Muscle of leg (tissue), 3 donors: ENCODE measurements at regions not wholly inside any gene's neighbourhood (a gene's known extent, or its start where the extent isn't known, plus 50 kb on each side); places are given as distances from the start of the nearest gene placed in this dataset.

ENCODE experiments used
- DNase-seq: peaks from one replicate; pipeline ENCODE4 v3.0.0; 2013
- H3K27ac ChIP-seq: one replicate; pipeline ENCODE4 v1.5.1; 2013; ENCODE audit warnings: mild to moderate bottlenecking, low read length, control low read depth
- H3K27me3 ChIP-seq: one replicate; pipeline ENCODE4 v1.6.1; 2013; ENCODE audit warnings: low read length; ENCODE audit not compliant: control insufficient read depth, insufficient read depth
- H3K36me3 ChIP-seq: one replicate; pipeline ENCODE4 v1.6.1; 2013; ENCODE audit warnings: low read length; ENCODE audit not compliant: control insufficient read depth, insufficient read depth
- H3K4me1 ChIP-seq: one replicate; pipeline ENCODE4 v1.6.1; 2013; ENCODE audit warnings: low read length; ENCODE audit not compliant: control insufficient read depth, insufficient read depth
- H3K4me3 ChIP-seq: one replicate; pipeline ENCODE4 v1.5.1; 2013; ENCODE audit warnings: low read length, control low read depth
- H3K9me3 ChIP-seq: replicated peaks from 2 replicates; pipeline ENCODE4 v1.6.1; 2013; ENCODE audit warnings: low read depth, low read length; ENCODE audit not compliant: control insufficient read depth
- WGBS: methylation state at CpG from one replicate; pipeline ENCODE4 v1.1.5; 2013; ENCODE audit warnings: missing lambda C conversion rate; ENCODE audit not compliant: insufficient coverage; 5-methylcytosine and 5-hydroxymethylcytosine counted together

GRCh38 chr10:130878131-130878530, 433.4 kb downstream of the TCERG1L start:
- Histone ChIP-seq H3K4me3 (no peak overlapping the region), H3K36me3 (no peaks in the 10 kb centered on the region), H3K4me1 (no peaks in the 10 kb centered on the region), H3K9me3 (no peaks in the 10 kb centered on the region), H3K27me3 (no peaks in the 10 kb centered on the region), H3K27ac (no peak overlapping the region)
- DNase-seq = no peak
- no CpG with 5 or more reads among the region's 1 CpG for WGBS

GRCh38 chr10:130882906-130883305, 428.6 kb downstream of the TCERG1L start:
- no peak for DNase-seq
- Histone ChIP-seq H3K4me3 (no peak overlapping the region), H3K9me3 (no peaks in the 10 kb centered on the region), H3K4me1 (no peaks in the 10 kb centered on the region), H3K27me3 (peaks cover 10% of the 10 kb centered on the region), H3K36me3 (no peaks in the 10 kb centered on the region), H3K27ac (no peak overlapping the region)
- WGBS = 40% methylated on average over 3 of the region's 3 CpGs

- H3K27me3 ChIP-seq = peaks cover 10% of the 10 kb centered on the region
These were observed 427.1 kb downstream of the TCERG1L start for GRCh38 chr10:130884456-130884855.

GRCh38 chr10:130885021-130885655, 426.4 kb downstream of the TCERG1L start:
- H3K27me3 ChIP-seq = peaks cover 10% of the 10 kb centered on the region
- DNase-seq = no peak
- 36% methylated on average over 18 of the region's 22 CpGs for WGBS

More at GRCh38 chr10:130884456-130884855, 427.1 kb downstream of the TCERG1L start:
- H3K9me3 ChIP-seq = no peaks in the 10 kb centered on the region
- H3K36me3 ChIP-seq = no peaks in the 10 kb centered on the region
- no peaks in the 10 kb centered on the region for H3K4me1 ChIP-seq
- no peak overlapping the region for H3K27ac ChIP-seq
- no peak overlapping the region for H3K4me3 ChIP-seq
- WGBS = 61% methylated on average over 12 of the region's 12 CpGs
- DNase-seq = no peak

GRCh38 chr10:130887170-130887569, 424.4 kb downstream of the TCERG1L start:
- peaks cover 10% of the 10 kb centered on the region for H3K27me3 ChIP-seq
- DNase-seq = no peak
- no peak overlapping the region for H3K27ac ChIP-seq
- H3K4me3 ChIP-seq = no peak overlapping the region
- WGBS = 27% methylated on average over 3 of the region's 7 CpGs
- no peaks in the 10 kb centered on the region for H3K9me3 ChIP-seq
- H3K4me1 ChIP-seq = no peaks in the 10 kb centered on the region
- H3K36me3 ChIP-seq = no peaks in the 10 kb centered on the region

More at GRCh38 chr10:130885021-130885655, 426.4 kb downstream of the TCERG1L start:
- Histone ChIP-seq H3K9me3 (no peaks in the 10 kb centered on the region), H3K4me3 (no peak overlapping the region), H3K36me3 (no peaks in the 10 kb centered on the region), H3K4me1 (no peaks in the 10 kb centered on the region), H3K27ac (no peak overlapping the region)

DNA sequence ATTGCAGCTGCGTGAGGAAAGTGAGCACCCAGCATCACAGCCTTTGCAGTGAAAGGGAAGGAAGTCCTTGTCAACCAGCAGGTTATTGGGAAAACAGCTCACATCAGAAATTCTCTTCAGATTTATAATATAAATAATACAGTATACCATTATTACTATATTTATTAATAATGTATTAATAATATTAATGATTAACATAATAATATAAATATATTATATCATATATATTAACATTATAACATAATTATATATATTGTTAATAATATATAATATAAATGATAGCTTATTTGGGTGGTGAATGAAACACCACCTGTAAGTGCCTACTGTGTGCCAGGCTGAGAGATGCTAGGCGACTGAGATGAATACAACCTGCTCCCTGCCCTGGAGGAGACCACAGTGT, 423.0 kb downstream of the TCERG1L start:
- H3K4me3 ChIP-seq = no peak overlapping the region
- 100% methylated on average over 1 of the region's 2 CpGs for WGBS
- H3K27ac ChIP-seq = no peak overlapping the region
- no peak for DNase-seq
- no peaks in the 10 kb centered on the region for H3K36me3 ChIP-seq
- no peaks in the 10 kb centered on the region for H3K9me3 ChIP-seq
- peaks cover 10% of the 10 kb centered on the region for H3K27me3 ChIP-seq
- H3K4me1 ChIP-seq = no peaks in the 10 kb centered on the region

- peaks cover 10% of the 10 kb centered on the region for H3K27me3 ChIP-seq
- H3K4me3 ChIP-seq = no peak overlapping the region
- no peak for DNase-seq
- H3K9me3 ChIP-seq = no peaks in the 10 kb centered on the region
- no peak overlapping the region for H3K27ac ChIP-seq
- no peaks in the 10 kb centered on the region for H3K36me3 ChIP-seq
- H3K4me1 ChIP-seq = no peaks in the 10 kb centered on the region
- 62% methylated on average over 3 of the region's 8 CpGs for WGBS
These were observed 422.3 kb downstream of the TCERG1L start for GRCh38 chr10:130889240-130889639.

GRCh38 chr10:130889780-130890179, 421.7 kb downstream of the TCERG1L start:
- H3K4me1 ChIP-seq = no peaks in the 10 kb centered on the region
- WGBS = 67% methylated on average over 2 of the region's 6 CpGs
- no peaks in the 10 kb centered on the region for H3K9me3 ChIP-seq
- H3K4me3 ChIP-seq = no peak overlapping the region
- no peak overlapping the region for H3K27ac ChIP-seq
- H3K36me3 ChIP-seq = no peaks in the 10 kb centered on the region
- no peak for DNase-seq
- H3K27me3 ChIP-seq = peaks cover 7% of the 10 kb centered on the region

- Histone ChIP-seq H3K27me3 (no peaks in the 10 kb centered on the region), H3K9me3 (no peaks in the 10 kb centered on the region), H3K4me3 (no peak overlapping the region), H3K27ac (no peak overlapping the region), H3K36me3 (no peaks in the 10 kb centered on the region), H3K4me1 (no peaks in the 10 kb centered on the region)
- 82% methylated on average over 10 of the region's 11 CpGs for WGBS
- DNase-seq = no peak
These were observed 420.5 kb downstream of the TCERG1L start for GRCh38 chr10:130891066-130891465.

GRCh38 chr10:130894471-130894870, 417.1 kb downstream of the TCERG1L start:
- Histone ChIP-seq H3K4me3 (no peak overlapping the region), H3K27ac (no peak overlapping the region), H3K9me3 (no peaks in the 10 kb centered on the region), H3K27me3 (no peaks in the 10 kb centered on the region), H3K36me3 (no peaks in the 10 kb centered on the region), H3K4me1 (no peaks in the 10 kb centered on the region)
- 55% methylated on average over 2 of the region's 7 CpGs for WGBS
- DNase-seq = no peak

- no peaks in the 10 kb centered on the region for H3K4me1 ChIP-seq
- WGBS = no CpG with 5 or more reads among the region's 3 CpGs
These were observed 416.4 kb downstream of the TCERG1L start for GRCh38 chr10:130895161-130895560.

More at GRCh38 chr10:130895161-130895560, 416.4 kb downstream of the TCERG1L start:
- Histone ChIP-seq H3K4me3 (no peak overlapping the region), H3K36me3 (no peaks in the 10 kb centered on the region), H3K27me3 (no peaks in the 10 kb centered on the region), H3K9me3 (no peaks in the 10 kb centered on the region), H3K27ac (no peak overlapping the region)
- no peak for DNase-seq
